CD14-positive monocyte (primary cell): ENCODE measurements at regions not wholly inside any gene's neighbourhood (a gene's known extent, or its start where the extent isn't known, plus 50 kb on each side); places are given as distances from the start of the nearest gene placed in this dataset.

Experiments used
- DNase-seq, 3 donors: peaks; one replicate each; pipeline ENCODE4 v3.0.0-alpha.2; 2011 to 2022
- H2AFZ ChIP-seq: 2 replicates; pipeline ENCODE4 v1.6.0; 2012; ENCODE audit warnings: mild to moderate bottlenecking, low read depth, low read length, inconsistent platforms; ENCODE audit not compliant: insufficient read depth, poor library complexity, severe bottlenecking
- H3K27ac ChIP-seq, 2 donors: 1 replicate in 1 of 2; 2 replicates in 1 of 2; pipeline ENCODE4 v1.5.1; 2012 to 2013; ENCODE audit warnings: low read length in 2 of 2, control low read depth in 1 of 2, inconsistent platforms in 1 of 2, low read depth in 1 of 2, mild to moderate bottlenecking in 1 of 2
- H3K27me3 ChIP-seq, 2 donors: one replicate each; pipeline versions ENCODE4 v1.6.0 to v1.6.1; 2011 to 2013; ENCODE audit warnings: low read length in 2 of 2; ENCODE audit not compliant: control insufficient read depth in 2 of 2, insufficient read depth in 2 of 2
- H3K36me3 ChIP-seq, 2 donors: replicated peaks in 1 of 2; 1 replicate in 1 of 2; 2 replicates in 1 of 2; pipeline versions ENCODE4 v1.5.1 to v1.6.1; 2012 to 2013; ENCODE audit warnings: low read length in 2 of 2, control low read depth in 1 of 2, inconsistent platforms in 1 of 2, mild to moderate bottlenecking in 1 of 2; ENCODE audit not compliant: insufficient read depth in 2 of 2, control insufficient read depth in 1 of 2
- H3K4me1 ChIP-seq, 2 donors: 1 replicate in 1 of 2; 2 replicates in 1 of 2; pipeline versions ENCODE4 v1.5.1 to v1.6.1; 2012 to 2013; ENCODE audit warnings: low read length in 2 of 2, control low read depth in 1 of 2, inconsistent platforms in 1 of 2, mild to moderate bottlenecking in 1 of 2, moderate library complexity in 1 of 2; ENCODE audit not compliant: insufficient read depth in 2 of 2, control insufficient read depth in 1 of 2
- H3K4me2 ChIP-seq: replicated peaks from 2 replicates; pipeline ENCODE3; 2012; ENCODE audit warnings: low read length, moderate library complexity, mild to moderate bottlenecking; ENCODE audit not compliant: poor library complexity, severe bottlenecking; ENCODE audit errors: extremely low read depth
- H3K4me3 ChIP-seq, 3 experiments: fragments of 200-600 bp in 1 of 3; sonication (generic) in 1 of 3; replicated peaks in 1 of 3; 1 replicate in 2 of 3; 2 replicates in 1 of 3; pipeline ENCODE4 v1.5.1; 2011 to 2013; ENCODE audit warnings: low read length in 3 of 3, mild to moderate bottlenecking in 3 of 3, control low read depth in 2 of 3, low read depth in 2 of 3, inconsistent platforms in 1 of 3, moderate library complexity in 1 of 3
- H3K79me2 ChIP-seq: 2 replicates; pipeline ENCODE4 v1.6.0; 2012; ENCODE audit warnings: mild to moderate bottlenecking, control low read depth, inconsistent platforms, low read length, moderate library complexity; ENCODE audit not compliant: insufficient read depth
- H3K9ac ChIP-seq: 2 replicates; pipeline ENCODE4 v1.6.0; 2017; ENCODE audit warnings: low read length, mild to moderate bottlenecking; ENCODE audit not compliant: insufficient read depth, poor library complexity, severe bottlenecking
- H3K9me3 ChIP-seq, 2 donors: replicated peaks in 1 of 2; 1 replicate in 1 of 2; 2 replicates in 1 of 2; pipeline versions ENCODE4 v1.5.1 to v1.6.1; 2012 to 2013; ENCODE audit warnings: low read length in 2 of 2, control low read depth in 1 of 2; ENCODE audit not compliant: control insufficient read depth in 1 of 2, insufficient read depth in 1 of 2
- H4K20me1 ChIP-seq: 2 replicates; pipeline ENCODE4 v1.6.0; 2012; ENCODE audit warnings: mild to moderate bottlenecking, low read length, control low read depth, moderate library complexity; ENCODE audit not compliant: insufficient read depth
- H3K27ac Mint-ChIP-seq, 7 donors: one replicate each; pipeline ENCODE4 v1.8.0; 2020; ENCODE audit warnings: mild to moderate bottlenecking in 7 of 7, mixed read lengths in 7 of 7, moderate library complexity in 6 of 7, inconsistent platforms in 2 of 7
- H3K27me3 Mint-ChIP-seq, 3 donors: one replicate each; pipeline ENCODE4 v1.8.0; 2021 to 2022; ENCODE audit warnings: low read depth in 3 of 3, mild to moderate bottlenecking in 3 of 3, mixed read lengths in 3 of 3, moderate library complexity in 3 of 3, inconsistent platforms in 1 of 3
- H3K36me3 Mint-ChIP-seq, 2 donors: one replicate each; pipeline ENCODE4 v1.8.0; 2020; ENCODE audit warnings: mixed read lengths in 2 of 2, inconsistent platforms in 1 of 2, mild to moderate bottlenecking in 1 of 2
- H3K4me1 Mint-ChIP-seq: one replicate; pipeline ENCODE4 v1.8.0; 2020; ENCODE audit warnings: mild to moderate bottlenecking, mixed read lengths
- H3K4me3 Mint-ChIP-seq, 2 donors: one replicate each; pipeline ENCODE4 v1.8.0; 2020; ENCODE audit warnings: mild to moderate bottlenecking in 2 of 2, mixed read lengths in 2 of 2, moderate library complexity in 1 of 2
- H3K9me3 Mint-ChIP-seq, 7 donors: one replicate each; pipeline ENCODE4 v1.8.0; 2020 to 2022; ENCODE audit warnings: mixed read lengths in 7 of 7, mild to moderate bottlenecking in 6 of 7, moderate library complexity in 6 of 7, inconsistent platforms in 2 of 7
- CTCF ChIP-seq: fragments of 200-600 bp; IDR thresholded peaks from one replicate; pipeline ENCODE4 v1.8.0; 2022; ENCODE audit warnings: antibody characterized with exemption, mild to moderate bottlenecking
- WGBS: methylation state at CpG from one replicate; pipeline ENCODE4 v1.1.5; 2013; ENCODE audit warnings: missing lambda C conversion rate; ENCODE audit not compliant: insufficient coverage; 5-methylcytosine and 5-hydroxymethylcytosine counted together
- intact Hi-C, 2 donors: fragments of 100-400 bp; cut with micrococcal nuclease; formaldehyde crosslinking; loops; one replicate each; pipeline versions ENCODE4 v1.15.0 to v1.15.1; 2023

GRCh38 chr15:93943586-93943985 is 287.8 kb upstream of the MCTP2 start:
- no peak overlapping the region for H3K4me3 ChIP-seq
- H3K36me3 ChIP-seq = no peaks in the 10 kb centered on the region
- WGBS = 87% methylated on average over 4 of the region's 4 CpGs
- no peak overlapping the region for H3K4me2 ChIP-seq
- Mint-ChIP-seq H3K36me3 (no peaks in the 10 kb centered on the region), H3K4me1 (no peaks in the 10 kb centered on the region), H3K9me3 (peaks cover 0 to 6% (median under 1%) of the 10 kb centered on the region in 7 donors), H3K27me3 (peaks cover 0 to 3% (median 0%) of the 10 kb centered on the region in 3 donors), H3K4me3 (no peak overlapping the region), H3K27ac (no peak overlapping the region)
- no peak for DNase-seq
- no peaks in the 10 kb centered on the region for H3K79me2 ChIP-seq
- intact Hi-C loops = no loop called here
- no peaks in the 10 kb centered on the region for H4K20me1 ChIP-seq
- H2AFZ ChIP-seq = no peak overlapping the region
- no peak for TF ChIP-seq CTCF
- no peaks in the 10 kb centered on the region for H3K9me3 ChIP-seq
- H3K27me3 ChIP-seq = no peaks in the 10 kb centered on the region
- H3K4me1 ChIP-seq = no peaks in the 10 kb centered on the region
- no peak overlapping the region for H3K9ac ChIP-seq
- no peak overlapping the region for H3K27ac ChIP-seq

- H4K20me1 ChIP-seq = no peaks in the 10 kb centered on the region
- H3K79me2 ChIP-seq = no peaks in the 10 kb centered on the region
- no peak for DNase-seq
- no peak overlapping the region for H3K4me2 ChIP-seq
- no peaks in the 10 kb centered on the region for H3K27me3 ChIP-seq
- H3K9me3 ChIP-seq = no peaks in the 10 kb centered on the region
- no peak overlapping the region for H3K4me3 ChIP-seq
- H3K4me3 Mint-ChIP-seq = no peak overlapping the region
- intact Hi-C loops = no loop called here
- H3K36me3 Mint-ChIP-seq = no peaks in the 10 kb centered on the region
- TF ChIP-seq CTCF = no peak
- no peak overlapping the region for H2AFZ ChIP-seq
- peaks cover 0 to 6% (median 1%) of the 10 kb centered on the region in 7 donors for H3K9me3 Mint-ChIP-seq
- H3K9ac ChIP-seq = no peak overlapping the region
- H3K27me3 Mint-ChIP-seq = peaks cover 0 to 2% (median 0%) of the 10 kb centered on the region in 3 donors
- H3K27ac Mint-ChIP-seq = no peak overlapping the region
- no peak overlapping the region for H3K27ac ChIP-seq
- no peaks in the 10 kb centered on the region for H3K4me1 ChIP-seq
- no peaks in the 10 kb centered on the region for H3K4me1 Mint-ChIP-seq
- 11% methylated on average over 1 of the region's 2 CpGs for WGBS
- no peaks in the 10 kb centered on the region for H3K36me3 ChIP-seq
Measured at GRCh38 chr15:93942269-93942694, 289.1 kb upstream of the MCTP2 start.
